H1 (cell line): ENCODE measurements at regions not wholly inside any gene's neighbourhood (a gene's known extent, or its start where the extent isn't known, plus 50 kb on each side); places are given as distances from the start of the nearest gene placed in this dataset.

Experiments used
- CTCF ChIA-PET: fragments of 300-600 bp; sonication (Branson Sonifier 250); formaldehyde crosslinking; loops from one replicate; lab custom pipeline; 2021; ENCODE audit not compliant: partially characterized antibody; lab: Charles Lee
- POLR2A ChIA-PET: fragments of 300-600 bp; sonication (Branson Sonifier 250); formaldehyde crosslinking; loops from one replicate; lab custom pipeline; 2021; ENCODE audit warnings: inconsistent platforms; ENCODE audit not compliant: partially characterized antibody; lab: Charles Lee
- DNase-seq, 2 experiments: peaks; one replicate each; pipeline versions ENCODE4 v3.0.0 to v3.0.0-alpha.2; 2010 to 2022; ENCODE audit warnings: low spot score in 2 of 2, low read depth in 1 of 2, mixed read lengths in 1 of 2
- FAIRE-seq: peaks from 2 replicates; lab custom pipeline; 2011; peaks lifted over from hg19 to GRCh38; lab: Jason Lieb, UNC
- H2AFZ ChIP-seq: 2 replicates; pipeline ENCODE4 v1.8.1; 2012; ENCODE audit warnings: low read length, inconsistent platforms
- H2AK5ac ChIP-seq: 2 replicates; pipeline ENCODE4 v1.6.1; 2013; ENCODE audit warnings: low read depth, low read length
- H2BK120ac ChIP-seq: replicated peaks from 2 replicates; pipeline ENCODE3; 2013; ENCODE audit warnings: low read depth, low read length, inconsistent platforms
- H2BK12ac ChIP-seq: 2 replicates; pipeline ENCODE4 v1.6.1; 2013; ENCODE audit warnings: low read depth, low read length
- H2BK15ac ChIP-seq: 2 replicates; pipeline ENCODE4 v1.6.1; 2013; ENCODE audit warnings: low read length
- H2BK20ac ChIP-seq: 2 replicates; pipeline ENCODE4 v1.6.1; 2013; ENCODE audit warnings: low read length
- H2BK5ac ChIP-seq: 2 replicates; pipeline ENCODE4 v1.6.1; 2013; ENCODE audit warnings: low read depth, low read length
- H3K14ac ChIP-seq: 2 replicates; pipeline ENCODE4 v1.6.1; 2013; ENCODE audit warnings: inconsistent platforms; ENCODE audit not compliant: insufficient read length
- H3K18ac ChIP-seq: 2 replicates; pipeline ENCODE4 v1.6.1; 2013; ENCODE audit warnings: low read length; ENCODE audit errors: extremely low read depth
- H3K23ac ChIP-seq: 2 replicates; pipeline ENCODE4 v1.6.1; 2013; ENCODE audit warnings: inconsistent platforms; ENCODE audit not compliant: insufficient read length
- H3K23me2 ChIP-seq: 2 replicates; pipeline ENCODE4 v1.6.1; 2013; ENCODE audit warnings: low read depth, low read length
- H3K27ac ChIP-seq: 2 replicates; pipeline ENCODE4 v1.6.1; 2011; ENCODE audit warnings: low read depth, low read length, inconsistent platforms
- H3K27me3 ChIP-seq, 4 experiments: replicated peaks in 1 of 4; 1 replicate in 1 of 4; 2 replicates in 3 of 4; pipeline versions ENCODE4 v1.6.1 to v1.8.1; 2011 to 2013; ENCODE audit warnings: low read length in 3 of 4, mild to moderate bottlenecking in 3 of 4, inconsistent platforms in 2 of 4, mixed read lengths in 2 of 4, moderate library complexity in 1 of 4; ENCODE audit not compliant: control insufficient read depth in 3 of 4, insufficient read depth in 3 of 4; ENCODE audit errors: extremely low read depth in 1 of 4
- H3K36me3 ChIP-seq, 4 experiments: 2 replicates each; pipeline versions ENCODE4 v1.6.1 to v1.8.1; 2011 to 2013; ENCODE audit warnings: mild to moderate bottlenecking in 4 of 4, low read length in 3 of 4, moderate library complexity in 2 of 4, control low read depth in 1 of 4, inconsistent platforms in 1 of 4; ENCODE audit not compliant: insufficient read depth in 4 of 4, control insufficient read depth in 2 of 4
- H3K4ac ChIP-seq: replicated peaks from 2 replicates; pipeline ENCODE3; 2013; ENCODE audit warnings: low read length, low read depth, mixed read lengths, inconsistent platforms; ENCODE audit not compliant: insufficient read length
- H3K4me1 ChIP-seq, 4 experiments: replicated peaks in 1 of 4; 1 replicate in 1 of 4; 2 replicates in 3 of 4; pipeline versions ENCODE4 v1.6.1 to v1.8.1; 2011 to 2013; ENCODE audit warnings: low read length in 3 of 4, inconsistent platforms in 2 of 4, mixed read lengths in 1 of 4; ENCODE audit not compliant: insufficient read depth in 4 of 4, control insufficient read depth in 3 of 4
- H3K4me2 ChIP-seq, 2 experiments: 2 replicates each; pipeline versions ENCODE4 v1.6.1 to v1.8.1; 2011 to 2013; ENCODE audit warnings: low read depth in 2 of 2, low read length in 2 of 2, control low read depth in 1 of 2, inconsistent platforms in 1 of 2, mild to moderate bottlenecking in 1 of 2; ENCODE audit not compliant: insufficient read depth in 1 of 2
- H3K4me3 ChIP-seq, 4 experiments: fragments of 200-600, 300-600 bp in 1 of 4; sonication (generic), shearing (Covaris generic), sonication (Bioruptor Twin) in 1 of 4; 2 replicates each; pipeline versions ENCODE4 v1.5.1 to v1.8.1; 2011 to 2016; ENCODE audit warnings: low read length in 4 of 4, low read depth in 3 of 4, control low read depth in 2 of 4, inconsistent platforms in 2 of 4, mild to moderate bottlenecking in 2 of 4, mixed read lengths in 1 of 4, moderate library complexity in 1 of 4; ENCODE audit not compliant: insufficient read depth in 2 of 4; ENCODE audit errors: extremely low read depth in 1 of 4
- H3K56ac ChIP-seq: replicated peaks from 2 replicates; pipeline ENCODE3; 2013; ENCODE audit warnings: low read depth, mild to moderate bottlenecking, mixed read lengths, low read length, inconsistent platforms; ENCODE audit not compliant: insufficient read length
- H3K79me1 ChIP-seq: 2 replicates; pipeline ENCODE4 v1.6.1; 2013; ENCODE audit warnings: low read depth, low read length, control low read depth
- H3K79me2 ChIP-seq, 2 experiments: 2 replicates each; pipeline versions ENCODE4 v1.6.1 to v1.8.1; 2012 to 2013; ENCODE audit warnings: low read length in 2 of 2, mild to moderate bottlenecking in 2 of 2, inconsistent platforms in 1 of 2; ENCODE audit not compliant: insufficient read depth in 2 of 2, control insufficient read depth in 1 of 2
- H3K9ac ChIP-seq, 4 experiments: replicated peaks in 1 of 4; 1 replicate in 1 of 4; 2 replicates in 3 of 4; pipeline versions ENCODE4 v1.6.1 to v1.8.1; 2011 to 2013; ENCODE audit warnings: low read depth in 3 of 4, low read length in 3 of 4, control low read depth in 2 of 4, mild to moderate bottlenecking in 2 of 4, moderate library complexity in 2 of 4, inconsistent platforms in 1 of 4; ENCODE audit errors: extremely low read depth in 1 of 4
- H3K9me3 ChIP-seq, 2 experiments: 2 replicates each; pipeline versions ENCODE4 v1.6.1 to v1.8.1; 2012 to 2013; ENCODE audit warnings: mild to moderate bottlenecking in 2 of 2, moderate library complexity in 2 of 2, control low read depth in 1 of 2, inconsistent platforms in 1 of 2, low read depth in 1 of 2, low read length in 1 of 2, mixed read lengths in 1 of 2; ENCODE audit not compliant: insufficient read depth in 2 of 2
- H4K20me1 ChIP-seq, 2 experiments: replicated peaks in 1 of 2; 2 replicates each; pipeline versions ENCODE3 to v1.8.1; 2011 to 2013; ENCODE audit warnings: inconsistent platforms in 2 of 2, low read length in 2 of 2, mild to moderate bottlenecking in 1 of 2; ENCODE audit not compliant: insufficient read depth in 2 of 2, control insufficient read depth in 1 of 2
- H4K5ac ChIP-seq: 2 replicates; pipeline ENCODE4 v1.6.1; 2013; ENCODE audit warnings: low read length, low read depth, mixed read lengths, inconsistent platforms; ENCODE audit not compliant: insufficient read length
- H4K8ac ChIP-seq: 2 replicates; pipeline ENCODE4 v1.8.0; 2013; ENCODE audit warnings: mild to moderate bottlenecking, moderate library complexity, low read length, inconsistent platforms; ENCODE audit not compliant: insufficient read depth; ENCODE audit errors: extremely low read depth
- H4K91ac ChIP-seq: replicated peaks from 2 replicates; pipeline ENCODE3; 2013; ENCODE audit warnings: low read length, mixed read lengths, inconsistent platforms; ENCODE audit not compliant: insufficient read length
- CBX8 ChIP-seq: fragments of 300-800, 300-1000 bp; sonication (generic); IDR thresholded peaks from 2 replicates; pipeline ENCODE4 v1.7.1; 2016; ENCODE audit warnings: low read depth, low read length, borderline replicate concordance
- EP300 ChIP-seq, 2 experiments: IDR thresholded peaks; 1 replicate in 1 of 2; 2 replicates in 1 of 2; pipeline ENCODE4 v1.6.1; 2011 to 2012; ENCODE audit warnings: low read depth in 2 of 2, low read length in 2 of 2, mild to moderate bottlenecking in 2 of 2, borderline replicate concordance in 1 of 2, inconsistent platforms in 1 of 2, moderate library complexity in 1 of 2
- FOSL1 ChIP-seq: IDR thresholded peaks from 2 replicates; pipeline ENCODE4 v1.6.1; 2011; ENCODE audit warnings: mild to moderate bottlenecking, low read depth, low read length, moderate library complexity; ENCODE audit not compliant: insufficient read depth
- JUN ChIP-seq: IDR thresholded peaks from 2 replicates; pipeline ENCODE4 v1.6.1; 2011; ENCODE audit warnings: low read depth, mild to moderate bottlenecking, improper control_type of control experiment, low read length
- RAD21 ChIP-seq, 2 experiments: IDR thresholded peaks in 1 of 2; conservative IDR thresholded peaks in 1 of 2; 2 replicates each; pipeline ENCODE4 v1.6.1; 2011; ENCODE audit warnings: low read depth in 2 of 2, low read length in 2 of 2, improper control_type of control experiment in 1 of 2, inconsistent platforms in 1 of 2, mild to moderate bottlenecking in 1 of 2, moderate library complexity in 1 of 2
- USF2 ChIP-seq: IDR thresholded peaks from 2 replicates; pipeline ENCODE4 v1.6.1; 2011; ENCODE audit warnings: low read length, improper control_type of control experiment

GRCh38 chr12:89884952-89885351, 176.3 kb upstream of the ATP2B1 start:
- Histone ChIP-seq H3K79me1 (no peaks in the 10 kb centered on the region), H3K27me3 (no peaks in the 10 kb centered on the region), H3K9me3 (no peaks in the 10 kb centered on the region; a peak in 2 of 4 replicates), H2BK5ac (no peak overlapping the region), H3K27ac (no peak overlapping the region), H2BK120ac (no peak overlapping the region), H3K79me2 (no peaks in the 10 kb centered on the region), H3K56ac (no peak overlapping the region), H3K4me1 (peaks cover 0 to 4% (median 0%) of the 10 kb centered on the region in 4 experiments; a peak in 2 of 7 replicates), H2AK5ac (no peak overlapping the region), H3K18ac (no peak overlapping the region), H4K91ac (no peak overlapping the region), H2BK15ac (no peak overlapping the region), H3K23ac (no peak overlapping the region), H2AFZ (no peak overlapping the region), H4K8ac (no peak overlapping the region), H3K23me2 (no peaks in the 10 kb centered on the region), H3K4me2 (no peak overlapping the region), H3K4me3 (no peak overlapping the region), H3K4ac (no peak overlapping the region), H4K20me1 (no peaks in the 10 kb centered on the region), H3K9ac (no peak overlapping the region), H3K14ac (no peak overlapping the region), H3K36me3 (no peaks in the 10 kb centered on the region), H4K5ac (no peak overlapping the region), H2BK20ac (no peak overlapping the region), H2BK12ac (no peak overlapping the region)
- POLR2A ChIA-PET = interaction anchor here (1.5 kb wide), 1 partner anchor 57 kb away, joined by 3 read pairs; no protein-coding TSS in a partner anchor
- DNase-seq (no peak), FAIRE-seq (no peak)
- no peak for TF ChIP-seq EP300 (IDR thresholded peaks at IDR 0.05; ENCODE audit: borderline replicate concordance in 1 of 2, low read depth in 2 of 2, low read length in 2 of 2)
- TF ChIP-seq USF2 = no peak
- no peak for TF ChIP-seq CBX8
- TF ChIP-seq FOSL1 = no peak
- TF ChIP-seq RAD21 (IDR thresholded peaks at IDR 0.05 in 1 of 2, conservative IDR thresholded peaks at IDR 0.05 in 1 of 2; ENCODE audit: low read depth in 2 of 2, low read length in 2 of 2) = no peak
- TF ChIP-seq JUN = no peak
- CTCF ChIA-PET = interaction anchor here (0.7 to 1.8 kb wide), 5 partner anchors 43 to 674 kb away, joined by 3 to 4 read pairs (median 3); no protein-coding TSS in a partner anchor
